PFSK-1 (cell line): ENCODE measurements at regions not wholly inside any gene's neighbourhood (a gene's known extent, or its start where the extent isn't known, plus 50 kb on each side); places are given as distances from the start of the nearest gene placed in this dataset.

Experiments
- FOXP2 ChIP-seq: optimal IDR thresholded peaks from 2 replicates; pipeline ENCODE3; 2011; ENCODE audit warnings: borderline replicate concordance, control low read depth, inconsistent platforms; ENCODE audit not compliant: insufficient read depth; ENCODE audit errors: extremely low read length, extremely low read depth
- POLR2AphosphoS5 ChIP-seq: IDR thresholded peaks from 2 replicates; pipeline ENCODE4 v1.6.1; 2012; ENCODE audit warnings: low read depth, mild to moderate bottlenecking, control low read depth, low read length, moderate library complexity
- REST ChIP-seq, 2 experiments: IDR thresholded peaks; 2 replicates each; pipeline versions ENCODE4 v1.6.1 to v1.8.0; 2011 to 2012; ENCODE audit warnings: low read depth in 2 of 2, low read length in 2 of 2, control low read depth in 1 of 2, inconsistent platforms in 1 of 2, mild to moderate bottlenecking in 1 of 2, moderate library complexity in 1 of 2; ENCODE audit not compliant: insufficient read depth in 1 of 2
- SIN3A ChIP-seq: IDR thresholded peaks from 2 replicates; pipeline ENCODE4 v1.6.1; 2012; ENCODE audit warnings: mild to moderate bottlenecking, low read length, moderate library complexity, borderline replicate concordance; ENCODE audit not compliant: insufficient read depth
- TAF1 ChIP-seq: IDR thresholded peaks from 2 replicates; pipeline ENCODE4 v1.6.1; 2012; ENCODE audit warnings: low read length, control low read depth, borderline replicate concordance; ENCODE audit not compliant: insufficient read depth

DNA sequence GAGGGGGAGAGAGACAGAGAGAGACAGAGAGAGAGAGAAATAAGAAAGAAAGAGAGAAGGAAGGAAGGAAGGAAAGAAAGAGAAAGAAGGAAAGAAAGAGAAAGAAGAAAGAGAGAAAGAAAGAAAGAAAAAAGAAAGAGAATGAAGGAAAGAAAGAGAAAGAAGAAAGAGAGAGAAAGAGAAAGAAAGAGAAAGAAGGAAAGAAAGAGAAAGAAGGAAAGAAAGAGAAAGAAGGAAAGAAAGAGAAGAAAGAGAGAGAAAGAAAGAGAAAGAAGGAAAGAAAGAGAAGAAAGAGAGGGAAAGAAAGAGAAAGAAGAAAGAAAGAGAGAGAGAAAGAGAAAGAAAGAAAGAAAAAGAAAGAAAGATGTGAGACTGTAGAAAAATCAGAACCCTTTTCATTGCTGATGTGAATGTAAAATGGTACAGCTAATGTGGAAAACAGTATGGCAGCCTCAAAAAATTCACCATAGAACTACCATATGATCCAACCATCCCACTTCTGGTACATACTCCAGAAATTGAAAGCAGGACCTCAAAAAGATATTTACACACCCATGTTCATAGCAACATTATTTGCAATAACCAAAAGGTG is 203.4 kb upstream of the POU3F3 start:
- TF ChIP-seq SIN3A (no peak), REST (IDR thresholded peaks at IDR 0.05; ENCODE audit: insufficient read depth in 1 of 2, low read depth in 2 of 2, low read length in 2 of 2) (no peak), TAF1 (no peak), FOXP2 (no peak), POLR2AphosphoS5 (no peak)

DNA sequence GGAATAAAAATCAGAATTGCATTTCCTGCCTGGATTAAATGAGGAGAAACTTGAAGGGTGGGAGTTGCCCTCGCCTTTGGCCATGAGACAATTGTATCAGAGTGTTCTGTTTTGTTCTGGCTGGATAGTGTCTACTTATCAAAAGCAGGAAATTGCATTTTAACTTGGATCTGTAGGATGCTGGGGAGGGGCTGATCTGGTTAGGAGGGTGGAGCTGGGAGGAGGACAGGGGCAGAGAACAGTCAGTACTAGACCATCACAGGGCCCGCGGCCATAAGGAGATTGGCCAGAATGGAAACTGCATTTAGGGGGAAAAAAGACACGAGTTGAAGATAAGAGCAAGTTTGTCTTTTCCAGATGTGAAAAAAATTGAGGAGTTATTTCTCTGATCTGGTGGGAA is 199.1 kb upstream of the POU3F3 start:
- TF ChIP-seq POLR2AphosphoS5 (no peak), FOXP2 (no peak), REST (IDR thresholded peaks at IDR 0.05; ENCODE audit: insufficient read depth in 1 of 2, low read depth in 2 of 2, low read length in 2 of 2) (no peak), SIN3A (no peak), TAF1 (no peak)

DNA sequence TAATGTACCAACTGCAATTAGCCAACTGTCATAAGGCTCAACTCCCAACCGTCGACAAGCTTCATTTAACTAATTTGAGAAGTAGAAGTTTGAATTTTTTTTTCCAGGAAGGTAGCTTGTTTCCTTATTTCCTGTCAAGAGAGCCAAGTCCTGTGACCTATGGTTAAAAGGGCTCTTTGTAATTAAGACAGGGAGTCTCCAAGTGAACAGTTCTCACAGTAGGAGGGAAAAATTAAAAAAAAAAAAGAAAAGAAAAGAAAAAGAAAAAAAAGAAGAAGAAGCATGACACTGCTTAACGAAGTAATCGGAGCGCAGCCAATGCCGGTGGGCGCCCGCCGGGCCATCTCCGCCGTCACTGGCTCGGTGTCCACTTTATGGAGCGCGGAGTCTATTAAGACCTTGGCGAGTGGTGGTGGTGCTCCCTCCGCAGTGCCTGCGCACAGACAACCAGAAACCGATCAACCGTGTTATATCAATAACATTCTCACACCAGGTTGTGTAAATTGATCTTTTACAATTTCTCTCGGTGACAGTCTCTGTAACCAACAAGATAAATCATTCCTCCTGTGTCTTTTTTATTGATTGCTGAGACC is 197.2 kb upstream of the POU3F3 start:
- 0 out of 2 replicates have a peak, but pooled peaks have one; percentile 11 for TF ChIP-seq SIN3A
- no peak; the same call in 1 of the 2 replicates for TF ChIP-seq POLR2AphosphoS5

DNA sequence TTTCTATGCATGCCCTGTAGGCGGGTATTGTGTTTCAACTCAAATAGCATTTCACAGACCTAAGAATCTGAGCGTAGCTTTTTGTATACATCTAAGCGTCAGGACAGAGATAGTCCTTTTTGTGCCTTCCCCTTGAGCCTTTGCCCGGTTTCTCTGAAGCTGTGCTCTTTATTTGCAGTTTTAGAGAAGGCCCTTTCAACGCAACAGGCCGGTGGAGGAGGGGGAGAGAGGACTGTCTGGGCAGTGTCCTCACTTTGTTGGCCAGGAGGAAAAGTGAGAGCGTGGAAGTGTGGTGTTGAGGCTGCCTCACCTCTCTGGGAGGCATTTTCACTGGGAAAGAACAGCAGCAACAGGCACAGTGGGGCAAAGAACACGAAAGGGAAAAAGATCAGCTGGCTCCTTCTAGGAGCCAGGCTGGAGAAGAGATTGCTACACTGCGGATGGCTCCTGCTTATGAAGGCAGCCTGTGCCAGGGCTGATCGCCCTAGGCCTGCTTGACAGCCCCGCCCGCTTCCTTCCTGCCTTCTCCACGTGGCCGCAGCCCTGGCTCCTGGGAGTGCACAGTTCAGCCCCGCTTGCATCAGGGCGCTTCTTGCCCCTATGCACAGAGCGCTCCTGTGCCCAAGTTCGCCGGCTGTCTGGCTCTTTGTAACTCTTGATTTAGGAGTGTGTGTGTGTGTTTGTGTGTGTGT is 195.6 kb upstream of the POU3F3 start:
- TF ChIP-seq SIN3A (peak; percentile 44; the same call in 1 of the 2 replicates), TAF1 (no peak), REST (IDR thresholded peaks at IDR 0.05; ENCODE audit: insufficient read depth in 1 of 2, low read depth in 2 of 2, low read length in 2 of 2) (no peak), FOXP2 (peak; percentile 53), POLR2AphosphoS5 (peak; percentile 48; the same call in 1 of the 2 replicates)

GRCh38 chr2:104658904-104659591 is 194.9 kb upstream of the POU3F3 start:
- TF ChIP-seq FOXP2 (no peak), TAF1 (no peak), SIN3A (no peak), REST (IDR thresholded peaks at IDR 0.05; ENCODE audit: insufficient read depth in 1 of 2, low read depth in 2 of 2, low read length in 2 of 2) (no peak), POLR2AphosphoS5 (no peak)
